NCI-H2107 treated with DMSO at 0.1 percent for 48 hours (cell line): ENCODE measurements at regions not wholly inside any gene's neighbourhood (a gene's known extent, or its start where the extent isn't known, plus 50 kb on each side); places are given as distances from the start of the nearest gene placed in this dataset.
"Not testable (repeated sequence)": the region's sequence is repeated elsewhere in the genome, so short reads cannot be mapped to it uniquely, and the experiment has no call there.

Experiments
- DNase-seq: peaks from one replicate; lab custom pipeline; 2025; ENCODE audit not compliant: unreplicated experiment; lab: John Stamatoyannopoulos, UW

GRCh38 chr18:5024741-5025140 is 172.3 kb downstream of the AKAIN1 start:
- no peak for DNase-seq

GRCh38 chr18:5021558-5021957 is 175.5 kb downstream of the AKAIN1 start:
- no peak for DNase-seq

GRCh38 chr18:5015213-5015612 is 181.8 kb downstream of the AKAIN1 start:
- no peak for DNase-seq

GRCh38 chr18:5004031-5004820 is 192.8 kb downstream of the AKAIN1 start:
- not testable (repeated sequence) for DNase-seq

GRCh38 chr18:4994710-4995109 is 202.3 kb downstream of the AKAIN1 start:
- no peak for DNase-seq

GRCh38 chr18:4987452-4988405 is 209.3 kb downstream of the AKAIN1 start:
- no peak for DNase-seq

GRCh38 chr18:4986677-4987076 is 210.4 kb downstream of the AKAIN1 start:
- DNase-seq, result no peak

- DNase-seq, result no peak
Measured at GRCh38 chr18:4986066-4986465, 211.0 kb downstream of the AKAIN1 start.

- DNase-seq, result no peak
Measured at GRCh38 chr18:4961121-4961909, 235.7 kb downstream of the AKAIN1 start.

- DNase-seq, result no peak
Measured at GRCh38 chr18:4960578-4960977, 236.5 kb downstream of the AKAIN1 start.

GRCh38 chr18:4931209-4931608 is 265.8 kb downstream of the AKAIN1 start:
- DNase-seq, result no peak

GRCh38 chr18:4921548-4921947 is 275.5 kb downstream of the AKAIN1 start:
- no peak for DNase-seq

GRCh38 chr18:4917509-4917908 is 279.5 kb downstream of the AKAIN1 start:
- DNase-seq, result not testable (repeated sequence)

- no peak for DNase-seq
Measured at GRCh38 chr18:4908328-4908727, 288.7 kb downstream of the AKAIN1 start.

GRCh38 chr18:4906856-4907255 is 290.2 kb downstream of the AKAIN1 start:
- DNase-seq, result no peak

GRCh38 chr18:4888251-4889040 is 308.6 kb downstream of the AKAIN1 start:
- DNase-seq, result no peak

GRCh38 chr18:4878480-4878879 is 318.6 kb downstream of the AKAIN1 start:
- no peak for DNase-seq

GRCh38 chr18:4871197-4871596 is 325.9 kb downstream of the AKAIN1 start:
- no peak for DNase-seq

- no peak for DNase-seq
Measured at GRCh38 chr18:4870177-4870773, 326.8 kb downstream of the AKAIN1 start.

- DNase-seq, result no peak
Measured at GRCh38 chr18:4869155-4869554, 327.9 kb downstream of the AKAIN1 start.
